HG03342 (cell line): ENCODE measurements at regions not wholly inside any gene's neighbourhood (a gene's known extent, or its start where the extent isn't known, plus 50 kb on each side); places are given as distances from the start of the nearest gene placed in this dataset.
"Not testable (repeated sequence)": the region's sequence is repeated elsewhere in the genome, so short reads cannot be mapped to it uniquely, and the experiment has no call there.

Source experiments
- ATAC-seq: cut with Tn5 transposase; IDR thresholded peaks from one replicate; pipeline ENCODE4 v1.9.1; 2021; ENCODE audit warnings: mild to moderate bottlenecking, moderate library complexity; ENCODE audit not compliant: unreplicated experiment

DNA sequence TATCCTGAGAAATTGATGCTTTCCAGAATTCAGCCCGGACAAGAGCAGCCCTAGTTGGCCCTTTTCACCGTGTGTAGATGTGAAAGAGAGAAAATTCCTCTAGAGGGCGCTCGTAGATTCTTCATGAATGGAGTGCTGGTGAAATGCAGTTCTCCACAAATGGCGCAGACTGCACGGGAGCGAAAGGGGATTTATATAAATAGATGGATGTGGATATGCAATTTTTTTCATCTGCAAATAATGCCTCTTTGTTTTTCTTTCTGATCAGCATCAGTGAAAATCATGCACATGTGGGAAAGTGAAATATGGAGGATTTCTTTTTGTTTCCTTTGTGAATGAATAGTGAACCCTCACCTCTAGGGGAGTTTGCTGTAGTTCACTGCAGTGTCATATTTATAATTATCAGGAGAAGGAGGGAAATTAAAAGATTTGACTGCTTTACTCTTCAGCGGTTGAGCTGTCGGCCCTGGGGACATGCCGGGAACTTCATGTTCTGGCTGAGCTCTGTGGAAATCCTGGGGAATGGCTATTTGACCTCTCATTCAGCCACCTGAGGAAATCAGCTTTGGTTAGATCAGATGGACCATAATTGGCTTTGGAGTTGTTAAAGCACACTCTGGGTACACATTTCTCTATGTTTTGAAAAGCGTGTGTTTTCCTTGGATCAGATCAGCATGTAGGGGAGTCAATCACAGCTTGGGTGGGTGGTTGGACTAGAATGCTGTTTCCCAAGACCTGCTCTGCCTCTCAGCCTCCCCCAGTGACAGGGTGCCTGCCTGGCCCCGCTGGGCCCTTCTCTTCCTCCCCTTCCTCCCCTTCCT lies 115.0 kb upstream of the SHISA3 start:
- ATAC-seq: peak; percentile 73

DNA sequence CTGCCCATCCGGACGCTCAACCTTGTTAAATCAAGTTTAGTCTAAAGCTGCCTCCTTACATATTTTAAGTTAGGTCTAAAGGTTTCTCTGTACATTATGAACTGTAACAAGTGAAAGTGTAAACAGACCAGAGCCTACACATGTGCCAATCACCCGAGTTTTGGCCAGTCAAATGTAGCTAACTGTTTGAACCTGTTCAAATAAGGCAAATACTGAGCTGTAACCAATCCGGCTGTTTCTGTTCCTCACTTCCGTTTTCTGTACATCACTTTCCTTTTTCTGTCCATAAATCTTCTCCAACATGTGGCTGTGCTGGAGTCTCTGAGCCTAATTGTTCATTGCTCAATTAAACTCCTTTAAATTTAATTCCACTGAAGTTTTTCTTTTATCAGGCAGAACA lies 113.3 kb upstream of the SHISA3 start:
- ATAC-seq: no peak

DNA sequence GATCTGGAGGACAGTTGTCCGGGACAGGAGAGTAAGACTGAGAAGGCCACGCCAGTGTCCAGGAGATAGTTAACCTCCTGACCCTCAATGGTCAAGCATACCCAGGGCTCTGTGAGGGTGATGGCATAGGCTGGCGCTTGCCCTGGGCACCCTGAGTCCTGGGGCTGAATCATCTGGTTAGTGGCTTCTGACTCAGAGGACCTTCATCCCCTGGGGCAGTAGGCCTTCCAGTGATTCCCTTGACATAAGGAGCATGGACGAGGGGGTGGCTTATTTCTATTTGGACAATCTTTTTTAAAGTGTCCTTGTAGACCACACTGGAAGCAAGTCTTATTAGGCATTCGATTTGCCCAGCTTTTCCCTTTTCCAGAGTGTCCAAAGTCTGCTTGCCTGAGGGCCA lies 108.4 kb upstream of the SHISA3 start:
- not testable (repeated sequence) for ATAC-seq

DNA sequence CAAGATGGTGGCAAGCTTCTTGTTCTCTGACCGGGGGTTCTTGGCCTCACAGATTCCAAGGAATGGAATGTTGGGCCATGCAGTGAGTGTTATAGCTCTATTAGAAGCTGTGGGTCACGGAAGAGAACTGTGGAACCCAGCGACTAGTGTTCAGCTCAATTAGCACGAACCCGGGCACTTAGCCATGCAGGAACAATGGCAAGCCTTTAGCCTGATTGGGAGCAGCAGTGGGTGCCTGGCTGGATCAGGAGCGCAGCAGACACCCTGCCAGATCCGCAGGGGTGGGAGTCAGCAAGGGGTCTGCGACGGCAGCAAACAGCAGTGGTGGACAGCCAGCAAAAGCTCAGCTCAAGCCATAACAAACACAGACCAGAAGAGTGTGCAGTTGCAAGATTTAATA lies 105.1 kb upstream of the SHISA3 start:
- ATAC-seq: not testable (repeated sequence)

DNA sequence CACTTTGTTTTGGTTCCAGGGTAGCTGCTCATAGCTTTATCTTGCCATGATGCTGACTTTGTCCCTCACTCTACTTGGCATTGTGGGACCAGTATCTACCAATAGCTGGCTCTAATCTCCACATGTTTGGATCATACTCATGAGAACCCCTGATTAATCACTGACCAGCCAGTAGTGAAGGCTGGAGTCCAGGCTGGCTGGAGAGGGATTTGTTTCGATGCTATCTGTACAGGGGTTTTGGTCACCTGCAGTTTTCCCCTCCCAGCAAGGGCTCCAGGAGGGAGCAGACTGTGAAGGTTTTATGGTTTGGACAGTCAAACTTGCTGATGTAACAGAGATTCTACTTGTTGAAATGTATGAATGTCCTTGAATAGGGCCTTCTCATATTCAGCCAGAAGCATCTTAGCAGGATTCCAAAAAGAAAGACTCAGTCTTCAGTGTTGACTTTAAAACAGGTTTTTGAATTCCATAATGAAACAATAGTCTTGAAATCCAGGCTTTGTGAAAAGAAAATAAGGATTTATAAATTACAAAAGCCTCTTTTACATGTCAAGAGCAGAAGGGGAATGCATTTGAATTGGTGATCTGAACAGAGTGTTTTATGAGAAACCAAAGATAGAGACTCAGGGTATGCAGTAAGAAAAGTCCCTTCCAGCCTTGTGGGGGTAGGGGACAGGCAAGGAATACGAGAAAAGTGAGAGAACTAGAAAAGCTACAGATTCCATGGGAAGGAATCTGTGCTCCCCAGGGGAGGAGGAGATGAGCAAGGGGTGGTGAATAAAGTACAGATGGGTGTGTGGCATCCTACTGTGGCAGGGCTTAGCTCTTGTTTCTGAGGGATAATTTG lies 103.1 kb upstream of the SHISA3 start:
- no peak for ATAC-seq

DNA sequence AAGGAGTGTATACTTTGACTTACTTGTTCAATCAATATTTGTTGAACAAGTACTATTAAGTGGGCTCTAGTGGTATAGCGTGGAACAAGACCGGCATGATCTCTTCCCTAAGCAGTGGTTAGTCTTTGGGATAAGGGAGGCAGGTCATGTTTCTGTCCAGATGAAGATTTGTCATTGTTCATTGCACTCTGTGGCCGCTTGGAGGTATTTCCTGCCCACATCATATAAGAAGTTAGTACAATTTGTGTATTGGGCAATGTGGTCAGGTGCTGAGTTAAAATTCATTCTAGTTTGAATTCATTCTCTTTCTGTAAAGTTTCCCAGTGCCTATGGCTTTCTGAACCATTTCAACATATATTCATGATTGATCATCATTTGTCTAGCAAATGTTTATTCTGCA lies 101.1 kb upstream of the SHISA3 start:
- ATAC-seq: no peak

DNA sequence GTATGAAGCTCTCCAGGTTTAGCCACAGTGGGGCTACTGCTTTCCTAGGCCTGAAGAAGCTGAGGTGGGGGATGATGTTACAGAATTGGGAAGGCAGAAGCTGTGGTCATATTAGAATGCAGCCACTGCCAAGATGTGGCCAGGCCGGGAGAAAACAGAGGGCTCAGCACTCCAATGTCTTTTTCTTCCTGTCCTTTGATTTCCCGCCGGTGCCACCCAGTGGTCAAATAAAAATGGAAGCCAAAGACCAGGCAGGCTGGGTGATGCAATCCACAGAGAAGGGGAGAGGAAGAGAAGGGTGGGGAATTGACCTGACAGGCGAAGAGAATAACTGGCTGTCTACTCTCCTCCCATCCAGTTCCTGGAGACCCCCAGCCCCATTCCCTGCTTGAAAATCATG lies 94.9 kb upstream of the SHISA3 start:
- no peak for ATAC-seq

DNA sequence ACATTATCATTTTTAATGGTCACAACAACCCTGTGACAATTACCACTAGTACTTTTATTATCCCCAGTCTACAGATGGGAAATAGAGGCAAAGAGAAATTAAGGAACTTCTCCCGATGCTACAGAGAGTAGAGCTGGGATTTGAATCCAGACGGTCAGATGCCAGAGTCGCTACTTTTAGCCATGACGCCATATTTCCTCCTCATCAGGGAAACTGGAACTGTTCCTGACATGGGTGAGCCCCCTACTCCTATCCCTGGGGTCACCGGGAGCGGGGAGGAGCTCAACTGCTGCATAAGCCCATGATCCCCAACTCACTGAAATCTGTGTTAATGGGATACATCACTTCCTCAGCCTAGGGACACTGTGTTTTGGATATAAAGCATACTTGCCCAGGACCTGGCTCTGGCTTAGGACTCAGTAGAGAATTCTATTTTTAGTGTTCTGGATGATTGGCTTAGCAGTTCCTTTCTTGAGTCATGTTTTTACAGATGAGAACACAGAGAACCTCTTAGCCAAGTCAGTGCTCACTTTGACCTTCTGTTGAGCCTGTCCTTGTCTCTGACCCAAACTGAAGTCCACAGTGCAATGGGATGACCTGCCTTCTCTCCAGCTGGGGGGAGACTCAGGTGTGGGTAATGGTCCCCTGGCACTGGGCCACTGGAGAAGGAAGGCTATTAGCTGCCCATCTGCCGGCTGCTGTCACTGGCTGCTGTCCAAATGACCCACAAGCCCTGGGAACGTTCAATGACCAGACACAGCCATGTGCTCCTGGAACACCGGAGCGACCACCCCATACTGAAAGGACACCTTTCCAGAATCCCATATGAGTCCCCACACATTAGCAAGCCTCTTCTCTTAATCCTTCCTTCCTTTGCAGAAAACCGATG lies 90.8 kb upstream of the SHISA3 start:
- no peak for ATAC-seq

DNA sequence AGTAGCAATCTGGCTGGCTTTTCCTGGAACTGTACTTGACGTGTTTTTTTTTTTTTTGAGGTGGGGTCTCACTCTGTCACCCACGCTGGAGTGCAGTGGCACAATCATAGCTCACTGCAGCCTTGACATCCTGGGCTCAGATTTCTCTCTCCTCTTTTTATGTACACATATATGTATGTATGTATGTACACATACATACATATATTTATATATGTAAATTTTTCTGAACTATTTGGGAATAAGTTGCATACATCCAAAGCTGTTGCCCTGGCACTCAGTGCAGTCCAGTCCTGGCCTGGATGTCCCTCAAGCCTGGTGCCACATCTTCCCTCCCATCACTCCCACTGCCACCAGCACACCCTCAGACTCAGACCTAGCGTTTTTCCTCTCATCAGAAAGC lies 89.0 kb upstream of the SHISA3 start:
- ATAC-seq: no peak

DNA sequence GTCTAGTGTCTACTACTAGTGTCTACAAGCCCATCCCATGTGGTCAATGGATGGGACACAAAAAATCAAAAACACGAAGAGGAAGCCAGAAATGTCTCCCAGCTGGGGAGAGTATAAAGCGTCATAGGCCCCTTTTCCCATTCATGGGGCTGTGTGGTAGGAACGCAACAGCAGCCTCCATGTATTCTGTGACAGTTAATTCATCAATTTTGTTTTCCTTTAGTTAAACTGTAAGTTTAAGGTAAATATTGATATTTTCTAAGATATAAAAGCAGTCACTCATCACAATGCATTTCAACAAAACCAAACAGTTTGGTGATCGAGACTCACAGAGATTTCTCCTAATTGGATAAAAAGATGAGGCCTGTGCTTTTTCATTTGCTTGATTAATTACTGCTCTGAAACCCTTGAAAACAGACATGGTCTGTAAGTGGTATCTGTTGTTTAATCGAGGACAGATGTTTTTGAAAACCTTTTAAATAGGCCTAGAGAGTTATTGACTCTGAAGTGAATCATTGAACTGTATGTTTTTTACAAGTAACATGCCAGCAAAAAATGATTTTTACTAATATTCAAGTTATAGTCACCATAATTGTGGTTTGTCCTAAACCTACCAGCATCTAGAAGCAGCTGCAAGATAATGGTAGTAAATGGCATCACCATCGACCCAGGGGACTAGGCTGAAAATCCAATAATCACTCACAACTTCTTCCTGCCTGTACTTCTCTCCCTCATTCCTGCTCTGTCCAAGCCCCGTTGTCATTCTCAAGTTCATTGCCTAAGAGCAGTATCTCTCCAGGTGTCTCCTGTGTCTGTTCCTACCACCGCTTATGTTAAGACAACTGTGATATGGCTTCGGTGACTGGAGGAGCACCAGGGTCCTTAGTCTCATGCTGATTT lies 87.7 kb upstream of the SHISA3 start:
- no peak for ATAC-seq

DNA sequence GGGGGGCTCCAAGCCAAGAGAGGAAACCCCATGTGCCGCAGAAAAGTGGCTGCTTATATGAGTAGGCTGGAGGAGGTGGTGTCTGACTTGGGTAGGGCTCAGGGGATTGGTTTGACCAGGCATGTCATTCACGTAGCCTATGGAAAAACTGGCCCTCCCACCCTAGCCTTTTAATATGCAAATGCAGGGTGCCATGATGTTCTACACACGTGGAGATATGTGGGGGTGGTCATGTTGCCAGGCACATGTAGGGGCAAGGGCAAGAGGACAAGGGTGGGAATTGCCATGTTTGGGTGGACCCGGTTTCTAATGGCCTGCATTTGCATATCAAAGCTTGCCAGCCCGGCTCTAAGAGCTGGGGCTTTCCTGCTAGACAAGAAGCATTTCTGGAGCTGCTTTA lies 86.9 kb upstream of the SHISA3 start:
- ATAC-seq: no peak

DNA sequence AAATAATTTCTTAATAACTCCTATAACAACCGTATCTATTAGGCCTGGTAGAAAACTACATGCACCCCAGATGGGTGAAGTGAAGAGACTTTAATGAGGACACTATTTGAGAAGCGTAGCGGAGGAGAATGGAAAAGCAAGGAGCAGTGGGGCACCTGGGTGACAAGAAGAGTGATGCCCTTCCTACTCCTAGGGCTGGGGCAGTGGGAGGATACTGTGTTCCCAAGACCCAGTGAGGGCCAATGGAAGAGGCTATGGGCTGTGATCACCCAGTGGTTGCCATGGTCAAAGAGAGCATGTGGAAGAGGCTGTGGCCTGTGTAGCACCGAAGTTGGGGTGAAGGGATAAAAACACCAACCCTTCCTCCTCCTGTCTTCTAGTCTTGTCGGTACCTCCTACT lies 86.5 kb upstream of the SHISA3 start:
- no peak for ATAC-seq

DNA sequence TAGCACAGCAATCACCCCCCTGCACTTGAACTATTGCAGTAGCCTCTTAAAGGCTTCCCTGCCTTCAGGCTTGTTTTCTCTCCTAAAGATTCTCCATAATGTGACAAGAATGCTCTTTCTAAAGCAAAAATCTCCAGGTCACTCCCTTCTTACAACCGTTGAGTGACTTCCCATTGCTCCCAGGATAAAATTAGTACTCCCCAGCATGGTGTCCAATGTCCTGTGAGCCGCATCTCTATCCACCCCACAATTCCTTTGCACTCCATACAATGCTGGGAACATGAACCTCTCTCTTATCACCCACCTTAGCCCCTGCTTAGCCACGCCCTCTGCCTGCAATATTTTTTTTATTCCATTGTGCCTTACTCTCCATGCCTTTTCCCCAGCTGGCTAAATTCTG lies 85.7 kb upstream of the SHISA3 start:
- no peak for ATAC-seq

DNA sequence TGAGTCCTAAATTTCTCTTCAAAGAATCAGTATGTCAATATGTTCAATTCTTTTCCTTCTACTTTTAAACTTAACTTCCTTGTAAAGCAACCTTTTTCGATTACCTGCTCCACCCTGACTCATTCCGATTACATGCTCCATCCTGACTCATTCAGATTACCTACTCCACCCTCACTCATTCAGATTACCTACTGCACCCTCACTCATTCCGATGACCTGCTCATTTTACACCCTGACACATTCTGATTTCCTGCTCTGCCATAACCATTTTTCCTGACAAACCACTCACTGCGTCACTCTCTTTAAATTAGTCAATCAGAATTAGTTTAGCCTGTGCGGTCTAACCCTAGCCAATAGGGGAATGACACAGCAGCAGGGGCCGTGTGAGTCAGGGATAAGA lies 83.9 kb upstream of the SHISA3 start:
- not testable (repeated sequence) for ATAC-seq

DNA sequence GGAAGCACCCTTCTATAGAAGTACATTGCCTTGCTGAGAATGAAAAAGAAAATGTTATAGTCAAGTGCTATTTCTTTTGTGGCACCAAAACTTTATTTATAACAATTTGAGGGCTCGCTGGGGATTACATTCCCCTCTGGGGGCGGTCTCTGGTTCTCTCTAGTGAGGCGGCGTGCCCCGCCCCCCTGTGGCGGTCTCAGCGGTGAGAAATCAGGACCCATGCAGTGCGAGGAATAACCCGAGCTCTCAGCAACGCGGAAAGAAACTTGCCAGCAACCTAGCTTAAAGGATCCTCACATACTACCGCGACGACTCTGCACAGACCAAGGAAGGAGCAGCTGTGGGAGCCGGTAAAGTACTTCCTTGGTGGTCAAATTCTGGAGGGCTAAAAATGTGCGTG lies 83.4 kb upstream of the SHISA3 start:
- no peak for ATAC-seq

DNA sequence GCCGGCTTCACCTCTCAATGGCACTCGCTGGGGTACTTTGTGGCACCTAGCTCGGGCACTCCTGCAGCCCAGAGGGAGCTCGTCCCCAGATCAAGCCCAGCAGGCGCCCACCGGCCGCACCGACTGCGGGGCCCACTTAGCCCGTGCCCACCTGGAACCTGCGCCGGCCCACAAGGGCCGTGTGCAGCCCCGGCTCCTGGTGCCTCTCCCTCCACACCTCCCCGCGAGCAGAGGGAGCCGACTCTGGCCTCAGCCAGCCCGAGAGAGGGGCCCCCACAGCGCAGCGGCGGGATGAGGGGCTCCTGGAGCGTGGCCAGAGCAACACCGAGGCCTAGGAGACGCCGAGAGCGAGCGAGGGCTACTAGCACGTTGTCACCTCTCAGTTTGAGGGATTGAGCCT lies 82.1 kb upstream of the SHISA3 start:
- no peak for ATAC-seq

DNA sequence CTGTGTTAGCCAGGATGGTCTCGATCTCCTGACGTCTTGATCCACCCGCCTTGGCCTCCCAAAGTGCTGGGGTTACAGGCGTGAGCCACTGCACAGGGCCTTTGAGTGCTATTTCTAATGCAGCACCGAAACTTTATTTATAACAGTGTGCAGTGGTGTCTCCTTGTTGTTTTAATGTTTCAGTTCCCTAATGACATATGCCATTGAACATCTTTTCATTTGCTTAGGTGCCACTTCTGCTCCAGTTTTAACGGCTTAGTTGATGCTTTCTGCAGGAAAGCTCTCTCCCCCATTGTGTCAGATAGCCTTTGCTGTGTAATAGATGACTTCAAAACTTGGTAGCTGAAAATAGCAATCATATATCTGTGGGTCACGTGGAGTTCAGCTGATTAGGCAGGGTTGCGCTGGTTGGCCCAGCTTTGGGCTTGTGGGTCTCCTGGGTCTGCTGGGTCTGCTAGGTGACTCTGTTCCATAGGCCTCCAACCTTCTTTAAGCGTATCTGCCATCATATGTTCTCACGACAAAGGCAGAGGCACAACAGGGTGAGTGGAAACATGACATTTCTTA lies 76.4 kb upstream of the SHISA3 start:
- ATAC-seq: peak; percentile 74

DNA sequence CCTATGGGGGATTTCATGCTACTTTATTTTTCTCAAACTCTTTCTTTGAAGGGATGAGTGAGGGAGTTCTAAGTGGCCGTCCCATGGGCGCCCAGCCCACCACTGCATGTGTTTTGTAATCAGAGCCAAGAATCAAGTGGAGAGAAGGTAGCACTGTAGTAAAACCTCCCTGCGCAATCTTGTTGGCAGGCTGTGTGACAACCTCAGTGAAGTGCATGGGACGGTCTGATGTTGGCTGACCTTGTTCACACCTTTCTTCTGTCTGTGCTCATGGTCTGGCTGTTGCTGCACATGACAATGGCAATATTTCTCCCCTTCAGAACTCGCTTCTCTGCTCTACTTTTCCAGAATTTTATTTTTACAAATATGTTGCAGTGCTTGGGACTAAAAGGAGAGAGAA lies 71.2 kb upstream of the SHISA3 start:
- no peak for ATAC-seq

DNA sequence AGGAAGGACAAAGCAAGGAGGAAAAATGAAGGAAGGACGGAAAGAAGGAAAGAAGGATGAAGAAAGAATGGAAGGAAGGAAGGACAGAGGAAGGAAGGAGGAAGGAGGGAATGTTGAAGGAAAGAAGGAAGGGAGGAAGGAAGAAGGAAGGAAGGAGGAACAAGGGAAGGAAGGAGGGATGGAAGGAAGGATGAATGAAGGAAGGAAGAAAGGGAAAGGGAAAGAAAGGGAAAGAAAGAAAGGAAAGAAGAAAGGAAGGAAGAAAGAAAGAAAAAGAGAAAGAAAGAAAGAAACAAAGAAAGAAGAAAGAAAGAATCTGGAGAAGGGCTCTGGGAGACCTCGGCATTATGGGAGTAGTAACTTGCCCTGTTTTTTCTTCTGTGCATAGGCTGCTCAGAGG lies 70.8 kb upstream of the SHISA3 start:
- ATAC-seq: no peak

DNA sequence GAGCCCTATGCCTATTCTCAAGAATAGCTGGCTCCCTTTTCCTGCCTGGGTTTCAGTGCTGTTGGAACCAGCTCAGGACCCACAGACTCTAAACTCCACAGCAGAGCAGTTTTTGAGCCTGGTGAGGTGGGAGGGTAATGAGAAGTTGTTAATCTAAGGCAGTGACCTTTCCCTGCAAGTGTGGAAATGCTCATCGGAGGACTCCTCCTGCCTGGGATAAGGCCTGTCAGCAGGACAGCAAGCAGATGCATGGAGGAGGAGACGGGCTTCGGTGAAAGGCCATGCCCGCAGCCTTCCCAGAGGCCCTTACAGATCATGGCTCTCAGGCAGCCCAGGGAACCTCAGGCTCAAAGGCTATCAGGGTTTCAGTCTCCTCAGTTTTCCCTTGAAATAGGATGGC lies 70.0 kb upstream of the SHISA3 start:
- no peak for ATAC-seq
